Activated naive CD4-positive, alpha-beta T cell treated with anti-CD3 and anti-CD28 coated beads, Interleukin-2, amount 10 ng/mL, durations not matched to agents 7 days and 5 days (primary cell): ENCODE measurements at regions not wholly inside any gene's neighbourhood (a gene's known extent, or its start where the extent isn't known, plus 50 kb on each side); places are given as distances from the start of the nearest gene placed in this dataset.

Source experiments
- CTCF ChIA-PET: fragments of 350-600 bp; sonication (Branson Sonifier 250); formaldehyde crosslinking; loops from one replicate; lab custom pipeline; 2021; ENCODE audit warnings: antibody characterized with exemption; lab: Charles Lee
- DNase-seq: peaks from one replicate; pipeline ENCODE4 v3.0.0-alpha.2; 2020
- H3K27ac Mint-ChIP-seq: one replicate; pipeline ENCODE4 v1.8.0; 2021; ENCODE audit warnings: mild to moderate bottlenecking, moderate library complexity, mixed read lengths
- H3K27me3 Mint-ChIP-seq: one replicate; pipeline ENCODE4 v1.8.0; 2021; ENCODE audit warnings: mild to moderate bottlenecking, mixed read lengths
- H3K36me3 Mint-ChIP-seq: one replicate; pipeline ENCODE4 v1.8.0; 2021; ENCODE audit warnings: mixed read lengths
- H3K4me1 Mint-ChIP-seq: one replicate; pipeline ENCODE4 v1.8.0; 2021; ENCODE audit warnings: mixed read lengths
- H3K4me3 Mint-ChIP-seq: one replicate; pipeline ENCODE4 v1.8.0; 2021; ENCODE audit warnings: mild to moderate bottlenecking, moderate library complexity, mixed read lengths
- H3K9me3 Mint-ChIP-seq: one replicate; pipeline ENCODE4 v1.8.0; 2021; ENCODE audit warnings: mixed read lengths

DNA sequence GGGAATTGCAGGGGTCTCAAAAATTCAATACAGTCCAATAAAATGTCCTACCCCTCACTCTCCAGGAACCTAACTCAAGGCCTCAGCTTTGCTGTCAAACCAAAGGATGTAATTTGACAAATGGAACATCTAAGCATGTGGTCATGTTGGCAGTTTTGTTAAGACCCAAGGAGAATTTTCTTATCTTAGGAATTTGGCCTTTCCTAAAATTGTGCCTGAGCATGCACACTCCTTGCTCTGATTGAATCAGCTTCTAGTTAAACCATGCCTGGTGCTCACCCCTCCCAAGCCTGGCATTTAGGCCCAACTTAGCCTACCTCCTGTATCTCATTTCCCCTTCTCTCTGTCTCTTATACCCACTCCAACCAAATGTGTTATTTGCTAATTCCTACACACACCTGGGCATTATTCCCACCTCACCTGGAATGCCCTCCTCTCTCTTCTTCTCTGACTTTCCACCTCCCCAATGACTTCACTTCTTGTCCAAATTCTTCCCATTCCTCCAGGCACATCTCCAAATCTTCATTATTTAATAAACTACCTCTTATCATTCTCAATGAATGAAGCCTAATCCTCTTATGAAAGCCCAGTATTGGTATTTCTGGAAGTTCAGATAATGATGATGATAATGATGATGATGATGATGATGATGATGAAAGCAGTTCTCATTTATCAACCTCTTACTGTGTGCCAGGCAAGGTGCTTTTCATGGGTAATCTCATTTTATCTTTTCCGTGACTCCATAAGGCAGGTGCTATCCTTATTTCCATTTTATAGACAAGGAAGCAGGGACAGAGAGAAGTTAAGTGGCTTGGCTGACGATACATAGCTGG is 178.0 kb upstream of the IRX6 start:
- Mint-ChIP-seq H3K36me3 (no peaks in the 10 kb centered on the region), H3K4me1 (no peaks in the 10 kb centered on the region), H3K9me3 (no peaks in the 10 kb centered on the region), H3K4me3 (no peak overlapping the region), H3K27ac (no peak overlapping the region), H3K27me3 (no peaks in the 10 kb centered on the region)
- no peak for DNase-seq
- CTCF ChIA-PET = no interaction called here

DNA sequence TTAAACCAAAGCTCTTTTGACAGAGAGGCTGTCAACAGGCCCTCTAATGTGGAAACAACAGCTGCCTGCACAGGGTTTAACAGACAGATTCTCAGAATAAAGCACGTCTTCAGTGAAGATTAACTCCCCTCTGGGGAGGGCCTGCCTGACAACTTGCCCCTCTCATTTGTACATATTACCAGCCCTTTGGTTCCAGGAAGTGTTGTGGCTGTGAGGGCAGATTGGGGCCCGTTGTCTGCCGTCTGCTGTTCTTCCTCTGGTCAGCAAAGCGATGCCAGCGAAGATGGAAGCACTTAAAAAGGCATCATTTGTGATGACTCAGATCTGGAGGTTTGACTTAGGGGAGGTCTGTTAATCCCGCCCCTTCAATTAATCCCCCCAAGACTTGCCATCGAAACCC is 177.0 kb upstream of the IRX6 start:
- CTCF ChIA-PET = no interaction called here
- Mint-ChIP-seq H3K9me3 (no peaks in the 10 kb centered on the region), H3K27ac (no peak overlapping the region), H3K4me3 (no peak overlapping the region), H3K4me1 (no peaks in the 10 kb centered on the region), H3K36me3 (no peaks in the 10 kb centered on the region), H3K27me3 (no peaks in the 10 kb centered on the region)
- no peak for DNase-seq

DNA sequence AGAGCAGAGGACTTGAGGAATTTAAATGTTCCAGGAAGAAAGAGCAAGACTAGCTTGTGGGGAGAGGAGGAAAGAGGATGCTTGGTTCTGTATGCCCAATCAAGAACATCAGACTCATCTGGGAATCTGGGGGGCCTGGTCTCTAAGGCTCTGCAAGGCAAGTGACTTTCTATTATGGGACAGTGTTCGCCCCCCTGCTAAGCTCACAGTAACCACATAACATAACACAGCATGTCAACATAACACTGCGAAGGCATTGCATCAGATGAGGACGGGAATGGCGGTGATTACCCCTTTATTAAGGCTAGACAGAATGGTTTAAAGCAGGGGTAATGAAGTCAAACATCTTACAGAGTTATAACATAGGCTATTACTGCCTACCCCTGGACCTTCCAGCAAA is 176.6 kb upstream of the IRX6 start:
- H3K36me3 Mint-ChIP-seq = no peaks in the 10 kb centered on the region
- no peaks in the 10 kb centered on the region for H3K27me3 Mint-ChIP-seq
- CTCF ChIA-PET = no interaction called here
- no peaks in the 10 kb centered on the region for H3K9me3 Mint-ChIP-seq
- H3K4me1 Mint-ChIP-seq = no peaks in the 10 kb centered on the region
- no peak overlapping the region for H3K27ac Mint-ChIP-seq
- no peak for DNase-seq
- no peak overlapping the region for H3K4me3 Mint-ChIP-seq

DNA sequence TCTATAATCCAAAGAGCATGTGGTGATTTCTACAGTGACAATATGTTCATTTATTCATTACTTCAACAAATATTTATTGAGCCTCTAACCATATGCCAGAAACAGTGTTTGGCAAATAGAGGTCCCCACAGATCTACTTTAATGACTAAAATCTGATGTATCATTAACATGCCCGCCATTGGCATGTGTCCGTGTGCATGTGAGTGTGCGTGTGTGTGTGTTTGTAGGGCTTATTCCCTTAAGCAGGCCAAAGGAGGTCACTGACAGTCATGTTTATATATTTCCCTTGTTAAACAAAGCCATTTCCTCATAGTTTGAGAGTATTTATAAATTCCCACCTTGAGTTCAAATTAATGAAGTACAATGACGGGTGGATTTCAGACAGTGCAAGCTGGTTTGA is 174.4 kb upstream of the IRX6 start:
- DNase-seq = no peak
- H3K36me3 Mint-ChIP-seq = no peaks in the 10 kb centered on the region
- H3K27ac Mint-ChIP-seq = no peak overlapping the region
- no peaks in the 10 kb centered on the region for H3K9me3 Mint-ChIP-seq
- no peaks in the 10 kb centered on the region for H3K27me3 Mint-ChIP-seq
- H3K4me3 Mint-ChIP-seq = no peak overlapping the region
- no peaks in the 10 kb centered on the region for H3K4me1 Mint-ChIP-seq
- CTCF ChIA-PET = no interaction called here

DNA sequence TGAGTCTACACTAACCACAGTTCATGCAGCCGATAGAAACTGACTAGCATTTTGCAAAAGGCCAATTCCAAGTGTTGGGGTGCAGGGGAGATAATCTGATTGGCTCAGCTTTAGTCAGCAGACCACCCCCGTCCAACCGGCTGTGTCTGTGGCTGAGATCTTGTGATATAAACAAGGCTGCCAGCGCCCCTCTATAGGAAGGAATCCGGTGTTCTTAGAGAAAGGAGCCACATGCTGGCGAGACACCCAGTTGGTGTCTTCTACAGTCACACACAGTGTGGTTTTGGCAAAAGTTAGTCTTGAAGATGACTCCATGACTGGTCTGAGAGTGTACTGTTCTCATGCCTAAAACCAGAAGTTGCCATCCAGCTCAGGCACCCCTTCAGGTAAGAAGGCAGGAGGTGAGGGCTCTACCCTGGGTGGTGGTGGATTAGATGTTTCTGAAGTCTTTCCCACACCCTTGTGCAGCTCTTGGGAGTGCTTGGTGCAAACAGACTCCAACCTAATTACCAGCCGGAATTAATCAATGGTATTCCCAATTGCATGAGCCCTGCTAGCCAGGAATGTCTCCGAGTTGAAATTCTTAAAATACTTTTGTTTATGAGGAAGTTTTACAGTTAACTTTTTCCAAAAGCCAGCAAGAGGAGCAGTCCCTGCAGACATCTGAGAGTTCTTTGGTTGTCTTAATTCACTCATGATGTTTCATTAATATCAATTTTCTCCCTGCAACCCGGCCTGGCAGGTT is 172.3 kb upstream of the IRX6 start:
- H3K4me3 Mint-ChIP-seq = no peak overlapping the region
- no peak for DNase-seq
- H3K27ac Mint-ChIP-seq = no peak overlapping the region
- H3K9me3 Mint-ChIP-seq = no peaks in the 10 kb centered on the region
- H3K27me3 Mint-ChIP-seq = no peaks in the 10 kb centered on the region
- CTCF ChIA-PET = no interaction called here
- no peaks in the 10 kb centered on the region for H3K4me1 Mint-ChIP-seq
- H3K36me3 Mint-ChIP-seq = no peaks in the 10 kb centered on the region

DNA sequence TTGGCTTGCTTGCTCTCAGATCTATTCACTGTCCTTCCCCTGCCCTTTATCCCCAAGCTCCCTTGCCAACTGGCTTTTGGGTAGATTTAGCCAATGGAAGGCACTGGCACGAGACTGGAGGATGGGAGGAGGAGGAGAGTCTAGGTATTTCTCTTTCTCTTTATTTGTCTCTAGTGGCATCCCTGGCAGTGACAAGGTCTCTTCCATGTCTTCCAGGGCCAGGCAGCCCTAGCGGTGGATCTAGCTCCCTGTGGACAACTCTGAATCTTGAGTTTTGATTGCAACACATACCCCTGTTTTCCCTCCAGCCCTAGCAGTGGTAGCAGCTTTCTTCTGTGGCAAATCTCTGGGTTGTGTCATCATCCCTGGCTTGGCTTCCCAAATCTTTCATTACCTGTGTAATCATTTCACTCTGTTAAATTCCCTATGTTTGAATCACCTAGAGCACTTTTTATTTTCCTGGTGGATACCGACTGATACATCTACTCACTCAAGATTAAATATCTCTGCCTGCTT is 171.1 kb upstream of the IRX6 start:
- Mint-ChIP-seq H3K27me3 (no peaks in the 10 kb centered on the region), H3K4me3 (no peak overlapping the region), H3K36me3 (no peaks in the 10 kb centered on the region), H3K27ac (no peak overlapping the region), H3K9me3 (no peaks in the 10 kb centered on the region), H3K4me1 (no peaks in the 10 kb centered on the region)
- CTCF ChIA-PET = no interaction called here
- no peak for DNase-seq

DNA sequence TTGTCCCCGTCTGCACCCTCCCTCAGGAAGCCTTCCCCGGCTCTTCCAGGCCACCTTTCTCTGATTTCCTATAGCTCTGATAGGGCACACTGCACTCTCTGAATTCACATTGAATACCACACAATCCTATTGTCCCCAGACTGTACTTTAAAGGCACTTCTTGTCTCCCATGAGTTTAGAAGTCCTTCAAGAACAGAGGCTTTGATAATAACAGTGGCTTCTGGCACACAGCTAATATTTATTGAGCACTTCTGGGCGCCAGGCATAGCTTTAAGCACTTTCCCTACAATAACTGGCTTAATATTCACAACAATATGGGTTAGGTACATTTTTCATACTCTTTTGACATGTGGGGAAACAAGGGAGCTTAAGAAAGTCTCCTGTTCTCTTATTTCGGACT is 169.7 kb upstream of the IRX6 start:
- Mint-ChIP-seq H3K27ac (no peak overlapping the region), H3K27me3 (no peaks in the 10 kb centered on the region), H3K4me1 (no peaks in the 10 kb centered on the region), H3K9me3 (peaks cover under 1% of the 10 kb centered on the region), H3K4me3 (no peak overlapping the region), H3K36me3 (no peaks in the 10 kb centered on the region)
- CTCF ChIA-PET = no interaction called here
- no peak for DNase-seq

DNA sequence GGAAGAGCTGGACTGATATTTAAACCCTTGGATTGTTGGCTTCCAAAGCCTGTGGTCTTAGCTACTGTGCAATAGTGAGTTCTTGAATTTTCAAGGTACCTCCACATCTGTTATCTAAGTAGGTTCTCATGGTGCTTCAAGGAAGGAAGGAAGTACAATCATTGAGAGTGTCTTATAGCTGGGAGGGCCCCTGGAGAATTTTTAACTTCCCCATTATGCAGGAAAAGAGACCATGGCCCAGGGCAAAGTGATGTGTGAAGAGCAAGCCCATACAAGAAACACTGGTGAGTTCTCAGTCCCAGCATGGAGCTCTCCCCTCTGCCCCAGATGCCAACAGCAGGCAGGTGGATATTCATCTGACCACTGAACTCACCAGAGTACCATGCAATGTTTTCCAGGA is 169.0 kb upstream of the IRX6 start:
- Mint-ChIP-seq H3K36me3 (no peaks in the 10 kb centered on the region), H3K9me3 (peaks cover 2% of the 10 kb centered on the region), H3K27ac (no peak overlapping the region), H3K27me3 (no peaks in the 10 kb centered on the region), H3K4me3 (no peak overlapping the region), H3K4me1 (no peaks in the 10 kb centered on the region)
- CTCF ChIA-PET = no interaction called here
- no peak for DNase-seq

DNA sequence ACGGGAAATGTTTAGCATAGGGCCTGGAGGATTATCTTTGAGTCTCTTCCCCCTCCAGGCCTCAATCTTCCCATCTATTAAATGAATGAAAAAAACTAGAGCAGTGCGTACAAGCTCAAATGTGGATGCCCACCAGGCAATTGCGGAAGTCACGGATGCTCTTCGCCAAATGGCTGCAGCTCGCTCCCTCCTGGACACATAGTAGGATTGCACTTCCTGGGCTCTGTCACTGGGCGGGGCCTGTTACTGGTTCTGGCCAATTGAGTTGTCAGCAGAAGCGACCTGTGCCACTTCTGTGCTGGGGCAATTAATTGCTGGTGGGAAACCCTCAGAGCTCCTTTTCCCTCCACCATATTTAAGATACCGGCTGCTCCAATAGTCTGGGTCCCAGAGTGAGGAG is 168.2 kb upstream of the IRX6 start:
- Mint-ChIP-seq H3K36me3 (no peaks in the 10 kb centered on the region), H3K4me3 (no peak overlapping the region), H3K27me3 (no peaks in the 10 kb centered on the region), H3K9me3 (peaks cover 2% of the 10 kb centered on the region), H3K4me1 (no peaks in the 10 kb centered on the region), H3K27ac (no peak overlapping the region)
- no peak for DNase-seq
- CTCF ChIA-PET = no interaction called here

DNA sequence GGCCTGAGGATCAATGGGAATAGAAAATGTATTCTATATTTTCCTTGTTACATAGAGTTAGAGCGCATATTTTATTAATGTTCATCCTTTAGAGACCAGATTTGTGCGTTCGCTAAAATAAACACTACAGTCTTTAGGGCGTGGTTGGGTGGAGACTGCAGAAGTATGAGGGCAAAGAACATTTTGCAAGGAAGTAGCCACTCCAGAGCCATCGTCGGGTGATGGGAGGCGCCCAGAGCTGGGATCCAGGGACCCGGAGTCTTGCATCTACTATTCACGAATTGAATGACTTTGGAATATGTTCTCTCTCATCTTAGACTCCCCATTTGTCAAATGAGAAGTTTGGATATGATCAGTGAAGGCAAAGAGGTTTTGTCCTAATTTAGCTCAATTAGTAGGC is 154.2 kb upstream of the IRX6 start:
- H3K4me3 Mint-ChIP-seq = no peak overlapping the region
- no peak overlapping the region for H3K27ac Mint-ChIP-seq
- H3K36me3 Mint-ChIP-seq = no peaks in the 10 kb centered on the region
- CTCF ChIA-PET = no interaction called here
- no peaks in the 10 kb centered on the region for H3K4me1 Mint-ChIP-seq
- peaks cover 2% of the 10 kb centered on the region for H3K9me3 Mint-ChIP-seq
- no peak for DNase-seq
- H3K27me3 Mint-ChIP-seq = no peaks in the 10 kb centered on the region

DNA sequence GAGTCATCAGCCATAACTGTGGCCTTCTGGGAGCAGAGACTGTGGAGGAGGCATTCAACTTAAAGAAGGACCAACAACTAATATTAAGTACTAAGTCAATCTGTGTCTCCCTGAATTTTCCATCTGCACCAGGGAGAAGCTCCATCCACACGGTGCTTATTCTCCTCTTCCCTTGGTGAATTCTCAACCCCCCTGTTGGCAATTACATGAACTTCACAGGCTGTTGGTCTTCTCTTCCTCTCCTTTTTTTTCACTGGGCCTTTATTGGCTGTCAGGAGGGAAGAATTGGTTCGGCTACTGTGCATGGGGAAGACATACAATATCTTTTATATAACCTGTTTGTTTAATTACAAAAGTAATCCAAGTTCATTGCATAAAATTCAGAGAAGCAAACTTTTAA is 152.8 kb upstream of the IRX6 start:
- Mint-ChIP-seq H3K27ac (no peak overlapping the region), H3K27me3 (no peaks in the 10 kb centered on the region), H3K4me1 (no peaks in the 10 kb centered on the region), H3K36me3 (no peaks in the 10 kb centered on the region), H3K4me3 (no peak overlapping the region), H3K9me3 (no peaks in the 10 kb centered on the region)
- CTCF ChIA-PET = no interaction called here
- no peak for DNase-seq

DNA sequence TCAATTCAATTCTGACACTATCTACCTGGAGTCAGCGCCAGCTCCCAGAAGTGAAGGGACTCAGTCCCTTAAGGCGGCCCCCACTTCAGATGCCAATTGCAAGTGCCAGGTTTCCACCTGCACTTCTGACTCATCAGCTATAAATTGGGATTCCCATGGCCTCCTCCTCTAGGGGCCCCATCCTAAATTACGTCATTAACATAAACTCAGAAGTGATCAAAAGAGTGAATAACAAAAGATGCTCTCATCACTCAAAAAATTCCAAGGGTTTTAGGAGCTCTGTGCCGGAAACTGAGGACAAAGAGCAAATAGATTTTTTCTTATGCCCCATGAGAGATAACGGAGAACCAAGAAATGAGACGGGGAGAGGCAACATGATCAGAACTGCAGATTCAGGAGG is 148.6 kb upstream of the IRX6 start:
- Mint-ChIP-seq H3K27ac (no peak overlapping the region), H3K4me1 (no peaks in the 10 kb centered on the region), H3K27me3 (no peaks in the 10 kb centered on the region), H3K4me3 (no peak overlapping the region), H3K9me3 (no peaks in the 10 kb centered on the region), H3K36me3 (no peaks in the 10 kb centered on the region)
- DNase-seq = no peak
- CTCF ChIA-PET = no interaction called here

DNA sequence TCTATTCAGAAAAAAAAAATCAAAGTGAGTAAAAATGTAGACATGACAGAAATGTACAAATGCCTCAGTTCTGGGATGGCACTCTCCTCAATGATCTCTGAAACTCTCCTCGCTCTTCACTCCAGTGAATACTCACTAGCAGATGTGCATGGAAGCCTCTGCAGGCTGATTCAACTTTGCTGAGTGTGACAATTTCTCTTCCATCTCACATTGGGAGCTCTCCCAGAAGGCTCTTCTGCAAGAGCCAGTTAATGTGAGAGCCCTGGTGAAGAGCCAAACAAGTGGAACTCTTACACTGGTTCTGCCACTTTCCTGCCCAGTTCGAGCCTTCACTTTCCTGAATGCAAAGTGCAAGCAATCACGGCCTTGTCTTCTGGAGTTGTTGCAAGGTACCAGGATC is 147.1 kb upstream of the IRX6 start:
- Mint-ChIP-seq H3K9me3 (no peaks in the 10 kb centered on the region), H3K4me1 (no peaks in the 10 kb centered on the region), H3K27ac (no peak overlapping the region), H3K27me3 (no peaks in the 10 kb centered on the region), H3K36me3 (no peaks in the 10 kb centered on the region), H3K4me3 (no peak overlapping the region)
- DNase-seq = no peak
- CTCF ChIA-PET = no interaction called here

DNA sequence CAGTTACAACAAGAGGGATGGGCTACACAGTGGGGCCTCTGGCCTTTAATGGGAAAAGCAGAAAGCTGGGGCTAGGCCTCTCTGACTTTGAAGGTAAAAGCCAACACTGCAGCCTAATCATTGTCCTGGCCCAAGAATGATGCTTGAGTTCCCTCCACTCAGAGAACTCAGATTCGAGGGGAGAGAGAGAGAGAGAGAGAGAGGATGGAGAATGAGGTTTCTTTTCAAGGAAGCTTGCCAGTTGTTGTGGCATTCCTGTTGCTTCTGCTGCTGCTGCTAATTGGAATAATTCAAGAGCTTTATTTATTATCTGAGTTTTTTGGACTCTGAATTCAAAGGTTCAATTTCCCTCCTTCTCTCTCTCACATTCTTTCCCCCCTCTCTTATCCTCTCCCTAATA is 144.6 kb upstream of the IRX6 start:
- Mint-ChIP-seq H3K4me1 (no peaks in the 10 kb centered on the region), H3K27me3 (no peaks in the 10 kb centered on the region), H3K4me3 (no peak overlapping the region), H3K36me3 (no peaks in the 10 kb centered on the region), H3K9me3 (no peaks in the 10 kb centered on the region), H3K27ac (no peak overlapping the region)
- no peak for DNase-seq
- CTCF ChIA-PET = no interaction called here
